Thyroid gland (tissue), 4 donors: ENCODE measurements at regions not wholly inside any gene's neighbourhood (a gene's known extent, or its start where the extent isn't known, plus 50 kb on each side); places are given as distances from the start of the nearest gene placed in this dataset.

Experiments
- DNase-seq, 2 donors: peaks; one replicate each; pipeline ENCODE4 v3.0.0-alpha.2; 2019
- H3K27ac ChIP-seq, 3 donors: fragments of 200-600 bp; sonication (generic); 1 replicate in 2 of 3; 2 replicates in 1 of 3; pipeline ENCODE4 v1.5.1; 2016 to 2019; ENCODE audit warnings: mild to moderate bottlenecking in 1 of 3, moderate library complexity in 1 of 3
- H3K27me3 ChIP-seq: fragments of 200-600 bp; sonication (generic); one replicate; pipeline ENCODE4 v1.5.1; 2019
- H3K36me3 ChIP-seq, 2 donors: fragments of 200-600 bp; sonication (generic); one replicate each; pipeline ENCODE4 v1.5.1; 2016 to 2019
- H3K4me1 ChIP-seq, 2 donors: fragments of 200-600 bp; sonication (generic); one replicate each; pipeline ENCODE4 v1.5.1; 2017 to 2019
- H3K4me3 ChIP-seq, 3 donors: fragments of 200-600 bp; sonication (generic); replicated peaks in 1 of 3; 1 replicate in 2 of 3; 2 replicates in 1 of 3; pipeline ENCODE4 v1.5.1; 2016; ENCODE audit warnings: mild to moderate bottlenecking in 1 of 3
- H3K9me3 ChIP-seq: fragments of 200-600 bp; sonication (generic); one replicate; pipeline ENCODE4 v1.5.1; 2017
- CTCF ChIP-seq, 6 experiments: fragments of 200-600 bp in 3 of 6; fragments of 450-650 bp in 3 of 6; sonication (generic) in 3 of 6; IDR thresholded peaks; one replicate each; pipeline ENCODE4 v1.5.1; 2016 to 2019; ENCODE audit warnings: antibody characterized with exemption in 6 of 6, mild to moderate bottlenecking in 2 of 6, inconsistent platforms in 1 of 6, moderate library complexity in 1 of 6
- POLR2A ChIP-seq, 2 donors: fragments of 450-650 bp; IDR thresholded peaks; one replicate each; pipeline ENCODE4 v1.6.1; 2017; ENCODE audit warnings: antibody characterized with exemption in 2 of 2, mild to moderate bottlenecking in 2 of 2, moderate library complexity in 1 of 2
- WGBS, 2 donors: methylation state at CpG; one replicate each; pipeline ENCODE4 v1.1.5; 2017; 5-methylcytosine and 5-hydroxymethylcytosine counted together
- intact Hi-C: fragments of 100-400 bp; cut with DNase I; formaldehyde crosslinking; loops from one replicate; pipeline ENCODE4 v1.15.1; 2023

GRCh38 chr2:85939131-85939530, 50.3 kb upstream of the ST3GAL5 start:
- no peaks in the 10 kb centered on the region for H3K9me3 ChIP-seq
- no peak for DNase-seq
- WGBS, 2 donors: 85 to 94% methylated on average over 4 of the region's 4 CpGs

More at GRCh38 chr2:85939131-85939530, 50.3 kb upstream of the ST3GAL5 start:
- Histone ChIP-seq H3K27me3 (no peaks in the 10 kb centered on the region), H3K36me3 (no peaks in the 10 kb centered on the region), H3K4me3 (no peak overlapping the region), H3K27ac (no peak overlapping the region), H3K4me1 (peaks cover 4 to 15% of the 10 kb centered on the region in 2 donors)
- intact Hi-C loops: no loop called here
- TF ChIP-seq POLR2A (IDR thresholded peaks at IDR 0.05): no peak
- TF ChIP-seq CTCF (IDR thresholded peaks at IDR 0.05): no peak
